GM19023 (cell line): ENCODE measurements at regions not wholly inside any gene's neighbourhood (a gene's known extent, or its start where the extent isn't known, plus 50 kb on each side); places are given as distances from the start of the nearest gene placed in this dataset.

Source experiments
- ATAC-seq: cut with Tn5 transposase; IDR thresholded peaks from one replicate; pipeline ENCODE4 v1.9.1; 2021; ENCODE audit warnings: mild to moderate bottlenecking, moderate library complexity; ENCODE audit not compliant: unreplicated experiment

GRCh38 chr1:181142096-181142958 is 53.8 kb downstream of the IER5 start:
- peak; percentile 76 for ATAC-seq

GRCh38 chr1:181143102-181143859 is 54.8 kb downstream of the IER5 start:
- no peak for ATAC-seq

GRCh38 chr1:181144238-181144637 is 55.7 kb downstream of the IER5 start:
- ATAC-seq = no peak

GRCh38 chr1:181148636-181149035 is 60.1 kb downstream of the IER5 start:
- ATAC-seq = no peak

- ATAC-seq = peak; percentile 77
These were observed 61.0 kb downstream of the IER5 start for GRCh38 chr1:181149326-181150125.

GRCh38 chr1:181150273-181150672 is 61.8 kb downstream of the IER5 start:
- no peak for ATAC-seq

GRCh38 chr1:181150842-181151241 is 62.3 kb downstream of the IER5 start:
- no peak for ATAC-seq

GRCh38 chr1:181151378-181152326 is 63.2 kb downstream of the IER5 start:
- ATAC-seq = no peak

GRCh38 chr1:181152892-181153633 is 64.6 kb downstream of the IER5 start:
- ATAC-seq = peak; percentile 78

GRCh38 chr1:181153634-181153961 is 65.1 kb downstream of the IER5 start:
- no peak for ATAC-seq

GRCh38 chr1:181155339-181155738 is 66.8 kb downstream of the IER5 start:
- ATAC-seq = no peak

GRCh38 chr1:181159451-181160140 is 71.1 kb downstream of the IER5 start:
- no peak for ATAC-seq

GRCh38 chr1:181160322-181160721 is 71.8 kb downstream of the IER5 start:
- no peak for ATAC-seq

- no peak for ATAC-seq
These were observed 72.7 kb downstream of the IER5 start for GRCh38 chr1:181160998-181161870.

- no peak for ATAC-seq
These were observed 75.2 kb downstream of the IER5 start for GRCh38 chr1:181163662-181164061.

GRCh38 chr1:181166377-181167196 is 78.1 kb downstream of the IER5 start:
- peak; percentile 98 for ATAC-seq

- no peak for ATAC-seq
These were observed 80.9 kb downstream of the IER5 start for GRCh38 chr1:181169281-181169865.
